ENCODE measurements at regions not wholly inside any gene's neighbourhood (a gene's known extent, or its start where the extent isn't known, plus 50 kb on each side); places are given as distances from the start of the nearest gene placed in this dataset.

DNA sequence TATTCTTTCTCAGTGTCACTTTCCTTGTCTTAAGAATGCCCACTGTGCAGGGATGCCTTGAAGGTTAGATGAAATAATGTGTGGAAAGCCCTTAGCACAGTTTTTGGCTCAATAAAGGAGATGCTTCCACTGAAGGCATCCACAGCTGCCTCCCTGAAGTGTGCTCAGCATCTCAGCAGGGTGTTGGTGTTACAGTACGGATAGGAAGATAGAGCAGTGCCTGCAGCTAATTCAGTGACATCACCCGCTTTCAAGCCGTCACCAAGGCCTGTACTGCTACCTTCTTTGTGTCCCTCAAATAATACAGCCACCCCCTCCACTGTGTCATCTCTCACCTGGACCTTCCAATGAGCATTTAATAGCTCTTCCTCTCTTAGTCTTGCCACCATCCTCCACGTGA lies 59.0 kb downstream of the NDUFS5 start:
- WGBS, 3 donors = 69 to 70% (median 69%) methylated on average over 4 of the region's 4 CpGs

DNA sequence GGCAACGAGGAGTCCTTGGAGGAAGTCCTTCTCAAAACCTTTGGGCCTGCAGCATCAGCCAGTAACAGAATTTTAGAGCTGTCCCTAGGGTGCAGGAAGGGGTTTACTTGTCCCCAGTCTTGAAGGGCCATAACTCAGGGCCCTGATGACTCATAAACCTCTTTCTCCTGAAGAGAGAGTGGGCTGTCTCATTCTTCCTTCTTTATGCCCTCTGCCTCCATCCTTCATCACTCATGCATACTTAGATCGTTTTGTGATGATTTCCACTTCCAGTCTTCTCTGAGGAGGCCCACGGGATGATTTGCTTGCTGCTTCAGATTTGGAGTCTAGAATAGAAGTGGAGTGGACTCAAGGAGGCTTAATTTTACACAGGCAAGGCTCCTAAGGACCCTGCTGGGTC lies 60.2 kb downstream of the NDUFS5 start:
- 35 to 56% (median 35%) methylated on average over 3 of the region's 3 CpGs for WGBS, 3 donors
- H3K27ac ChIP-seq (ENCODE audit: low read depth, low read length) = no peak overlapping the region

More for the DNA sequence above, 59.0 kb downstream of the NDUFS5 start:
- no peak overlapping the region for H3K27ac ChIP-seq (ENCODE audit: low read depth, low read length)

DNA sequence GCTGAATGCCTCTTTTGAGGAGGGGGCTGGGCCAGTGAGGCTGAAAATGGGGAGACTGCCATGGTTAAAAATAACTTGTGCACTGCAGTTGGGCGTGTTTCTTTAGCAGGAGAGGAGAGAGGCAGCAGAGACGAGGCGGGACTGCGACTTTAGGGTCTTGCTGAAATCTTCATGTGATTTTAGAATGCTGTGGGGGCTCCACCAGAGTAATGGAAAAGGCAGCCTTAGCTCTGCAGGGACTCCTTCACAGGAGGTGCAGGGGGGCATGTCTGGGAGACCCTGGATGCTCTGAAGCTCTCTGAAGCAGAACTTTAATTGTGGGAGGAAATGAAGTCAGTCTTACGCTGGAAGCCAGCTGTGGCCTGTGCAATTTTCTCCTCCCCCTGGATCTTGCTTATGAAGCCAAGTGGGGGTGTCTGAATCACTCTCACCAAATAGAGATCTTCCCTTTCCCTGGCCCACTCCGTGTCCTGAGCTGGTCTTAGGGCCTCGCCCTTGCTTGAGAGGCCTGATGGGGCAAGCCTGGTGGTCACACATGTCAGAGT lies 60.8 kb downstream of the NDUFS5 start:
- 47 to 79% (median 52%) methylated on average over 7 of the region's 7 CpGs for WGBS, 3 donors
- H3K27ac ChIP-seq (ENCODE audit: low read depth, low read length) = no peak overlapping the region

DNA sequence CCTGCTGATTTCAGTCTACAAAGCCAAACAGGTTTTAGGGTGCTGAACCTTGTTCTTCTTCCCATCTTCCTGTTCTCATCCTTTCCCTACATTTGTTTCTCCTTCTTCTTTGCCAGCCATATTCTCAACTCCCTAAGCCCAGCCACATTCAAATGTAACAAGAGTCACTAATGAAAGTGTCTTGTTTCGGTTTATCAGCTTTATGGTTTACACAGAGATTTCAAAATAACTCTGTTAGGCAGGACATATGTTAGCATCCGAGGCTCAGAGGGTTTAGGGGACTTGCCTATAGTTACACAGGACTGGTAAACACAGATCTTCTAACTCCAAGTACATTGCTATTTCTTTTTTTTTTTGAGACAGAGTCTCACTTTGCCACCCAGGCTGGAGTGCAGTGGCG lies 61.3 kb downstream of the NDUFS5 start:
- no peak overlapping the region for H3K27ac ChIP-seq (ENCODE audit: low read depth, low read length)
- 77 to 81% (median 78%) methylated on average over 3 of the region's 3 CpGs for WGBS, 3 donors

DNA sequence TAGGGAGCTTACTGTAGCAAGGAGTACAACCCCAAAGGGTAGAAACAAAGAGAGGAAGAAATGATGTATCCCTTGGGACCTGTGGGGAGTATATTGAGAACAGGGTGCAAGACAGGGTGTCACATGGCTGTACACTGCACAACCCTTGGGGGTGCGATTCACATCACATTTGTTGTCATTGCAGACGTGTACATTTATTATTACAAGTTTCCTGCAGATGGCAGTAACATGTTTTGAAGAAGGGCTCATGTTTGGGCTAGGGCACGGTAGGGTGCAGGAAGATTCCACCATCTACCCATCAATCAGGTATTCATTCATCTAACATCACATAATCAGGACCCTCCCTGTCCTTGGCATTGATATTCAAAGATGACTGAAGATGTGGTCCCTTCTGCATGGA lies 62.5 kb downstream of the NDUFS5 start:
- no peak overlapping the region for H3K27ac ChIP-seq (ENCODE audit: low read depth, low read length)
- WGBS, 3 donors = 75 to 78% (median 76%) methylated on average over 3 of the region's 3 CpGs

DNA sequence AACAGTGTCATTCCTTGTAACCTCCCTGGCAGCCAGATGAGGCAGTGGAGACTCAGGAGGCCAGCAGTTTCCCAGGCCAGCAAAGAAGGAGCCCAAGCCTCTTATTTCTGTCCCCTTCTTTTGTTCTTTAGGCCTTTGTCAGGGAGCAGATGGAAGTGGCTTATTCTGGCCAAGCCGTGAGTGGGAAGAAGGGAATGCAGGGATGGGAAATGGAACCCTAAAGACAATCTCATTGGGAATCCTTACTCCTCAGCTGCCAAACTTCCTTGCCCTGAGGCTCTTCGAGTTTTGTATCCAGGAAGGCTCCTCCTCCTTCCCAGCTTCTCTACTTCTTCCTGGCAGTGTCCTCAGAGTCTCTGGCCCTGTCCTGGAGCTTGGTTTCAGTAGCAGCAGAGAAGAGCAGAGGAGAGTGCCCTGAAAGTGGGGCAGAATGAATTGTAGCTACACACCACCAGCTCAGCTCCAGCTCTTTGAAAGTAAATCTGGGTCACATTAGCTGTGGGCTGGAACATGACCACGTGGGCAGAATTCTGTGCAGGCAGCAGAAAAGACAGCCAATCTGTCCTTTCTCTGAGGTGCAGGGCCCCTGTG lies 63.9 kb downstream of the NDUFS5 start:
- 34 to 58% (median 57%) methylated on average over 3 of the region's 3 CpGs for WGBS, 3 donors
- H3K27ac ChIP-seq (ENCODE audit: low read depth, low read length) = peak overlapping the region; percentile 43

DNA sequence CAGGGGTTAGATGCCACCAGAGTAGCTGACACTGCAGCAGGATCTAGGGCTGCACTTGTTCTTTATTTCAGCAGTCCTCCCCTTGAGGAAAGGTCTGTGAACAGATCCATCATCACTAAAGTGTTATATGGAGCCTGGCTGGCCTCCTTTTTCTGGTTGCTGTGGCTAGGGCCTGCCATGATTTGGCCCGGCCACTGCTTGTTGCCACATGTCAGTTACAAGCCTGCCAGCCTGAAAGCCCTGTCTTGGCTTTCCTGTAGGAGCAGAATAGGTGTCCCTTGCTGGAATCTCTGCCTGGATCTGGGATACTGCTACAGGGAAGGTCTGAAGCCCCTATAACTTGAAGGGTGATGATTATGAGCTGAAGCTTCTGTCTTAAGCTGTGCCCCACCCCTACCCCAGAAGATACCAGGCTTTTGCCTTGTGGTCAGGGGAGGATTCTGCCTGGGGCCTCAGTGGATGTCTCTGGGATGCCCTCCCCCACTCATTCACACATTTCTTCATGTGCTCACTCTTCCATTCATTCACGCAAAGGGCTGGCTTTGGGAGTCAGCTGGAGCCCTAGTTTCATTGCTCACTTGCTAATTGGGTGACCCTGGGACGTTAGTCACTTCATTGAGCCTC lies 64.7 kb downstream of the NDUFS5 start:
- no peak overlapping the region for H3K27ac ChIP-seq (ENCODE audit: low read depth, low read length)
- 81 to 90% (median 87%) methylated on average over 3 of the region's 3 CpGs for WGBS, 3 donors

DNA sequence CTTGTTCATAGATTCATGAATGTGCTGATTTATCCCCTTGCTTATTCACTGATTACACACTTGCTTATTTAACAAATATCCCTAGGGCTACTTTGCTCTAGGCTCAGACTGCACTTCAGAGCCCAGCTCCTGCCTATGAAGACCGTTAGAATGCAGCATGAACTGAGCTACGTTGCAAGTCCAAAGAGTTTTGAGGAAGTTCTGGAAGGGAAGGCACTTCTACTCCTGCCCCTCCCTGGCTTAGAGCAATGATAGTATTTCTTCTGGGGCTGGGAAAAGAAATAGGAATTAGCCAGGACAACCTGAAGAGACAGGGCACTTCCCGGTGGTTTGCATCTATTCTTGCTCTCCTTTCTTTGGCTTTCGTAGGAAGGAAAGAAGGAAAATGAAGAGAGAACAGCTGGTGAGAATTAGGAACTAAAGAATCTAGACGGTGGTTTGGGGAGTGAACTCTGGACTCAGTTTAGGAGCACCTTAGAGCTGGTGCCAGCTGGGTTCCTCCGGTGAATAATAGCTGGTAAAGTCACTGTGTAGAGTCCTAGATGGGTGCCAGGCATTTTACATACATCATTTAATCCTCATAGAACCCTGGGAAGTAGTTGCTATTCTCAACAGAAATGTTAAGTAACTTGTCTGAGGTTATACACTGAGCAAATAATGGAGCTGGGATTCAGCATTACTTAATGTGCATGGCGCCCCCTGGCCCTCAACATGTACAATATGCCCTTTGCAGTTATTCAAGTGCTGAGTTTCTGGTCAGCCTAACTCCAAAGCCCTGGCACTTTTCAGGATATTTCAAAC lies 65.9 kb downstream of the NDUFS5 start:
- WGBS, 3 donors = 32 to 37% (median 32%) methylated on average over 7 of the region's 7 CpGs

DNA sequence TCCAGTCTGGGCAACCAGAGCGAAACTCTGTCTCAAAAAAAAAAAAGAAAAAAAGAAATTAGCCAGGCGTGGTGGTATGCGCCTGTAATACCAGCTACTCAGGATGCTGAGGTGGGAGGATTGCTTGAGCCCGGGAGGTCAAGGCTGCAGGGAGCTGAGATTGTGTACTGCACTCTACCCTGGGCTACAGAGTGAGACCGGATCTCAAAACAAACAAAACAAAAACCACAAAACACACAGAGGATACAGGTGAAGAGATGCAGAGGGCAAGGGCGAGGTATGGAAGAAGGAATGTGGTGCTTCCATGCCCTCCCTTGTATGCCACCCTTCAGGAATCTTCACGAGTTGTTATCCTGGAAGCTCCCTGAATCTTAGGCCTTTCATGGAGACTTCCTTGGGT lies 68.5 kb downstream of the NDUFS5 start:
- no peak overlapping the region for H3K27ac ChIP-seq (ENCODE audit: low read depth, low read length)
- WGBS, 3 donors = 84 to 92% (median 90%) methylated on average over 7 of the region's 7 CpGs

More for the DNA sequence above, 65.9 kb downstream of the NDUFS5 start:
- no peak overlapping the region for H3K27ac ChIP-seq (ENCODE audit: low read depth, low read length)

DNA sequence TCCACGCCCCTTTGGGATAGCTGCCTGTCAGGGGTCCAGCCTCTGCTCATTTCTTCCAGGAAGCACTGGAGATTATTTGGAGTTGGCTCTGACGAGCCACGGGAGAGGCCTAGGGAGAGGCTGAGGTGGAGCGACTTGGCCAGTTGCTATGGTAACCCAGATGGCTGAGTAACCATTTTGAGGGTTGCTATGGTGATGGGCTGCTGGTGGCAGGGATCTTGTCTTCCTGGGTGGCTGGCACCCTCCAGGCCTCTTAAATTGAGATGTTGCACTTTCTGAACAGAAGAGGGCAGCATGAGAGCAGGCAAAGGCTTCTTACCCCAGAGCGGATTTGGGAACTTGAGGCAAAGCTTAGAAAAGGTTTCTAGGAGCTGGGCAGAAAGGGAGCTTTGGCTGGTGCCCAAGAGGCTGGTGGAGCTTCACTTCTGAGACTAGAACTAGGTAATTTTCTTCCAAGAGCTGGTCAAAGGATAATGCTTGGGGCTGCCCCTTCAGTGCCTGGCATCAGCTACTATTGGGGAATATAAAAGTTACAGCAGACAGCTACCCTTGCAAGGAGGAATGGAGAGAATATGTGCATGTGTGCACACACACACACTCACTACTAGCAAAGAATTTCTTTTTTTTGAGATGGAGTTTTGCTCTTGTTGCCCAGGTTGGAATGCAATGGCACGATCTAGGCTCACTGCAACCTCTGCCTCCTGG lies 72.5 kb downstream of the NDUFS5 start:
- WGBS, 3 donors = 23 to 37% (median 30%) methylated on average over 6 of the region's 6 CpGs

DNA sequence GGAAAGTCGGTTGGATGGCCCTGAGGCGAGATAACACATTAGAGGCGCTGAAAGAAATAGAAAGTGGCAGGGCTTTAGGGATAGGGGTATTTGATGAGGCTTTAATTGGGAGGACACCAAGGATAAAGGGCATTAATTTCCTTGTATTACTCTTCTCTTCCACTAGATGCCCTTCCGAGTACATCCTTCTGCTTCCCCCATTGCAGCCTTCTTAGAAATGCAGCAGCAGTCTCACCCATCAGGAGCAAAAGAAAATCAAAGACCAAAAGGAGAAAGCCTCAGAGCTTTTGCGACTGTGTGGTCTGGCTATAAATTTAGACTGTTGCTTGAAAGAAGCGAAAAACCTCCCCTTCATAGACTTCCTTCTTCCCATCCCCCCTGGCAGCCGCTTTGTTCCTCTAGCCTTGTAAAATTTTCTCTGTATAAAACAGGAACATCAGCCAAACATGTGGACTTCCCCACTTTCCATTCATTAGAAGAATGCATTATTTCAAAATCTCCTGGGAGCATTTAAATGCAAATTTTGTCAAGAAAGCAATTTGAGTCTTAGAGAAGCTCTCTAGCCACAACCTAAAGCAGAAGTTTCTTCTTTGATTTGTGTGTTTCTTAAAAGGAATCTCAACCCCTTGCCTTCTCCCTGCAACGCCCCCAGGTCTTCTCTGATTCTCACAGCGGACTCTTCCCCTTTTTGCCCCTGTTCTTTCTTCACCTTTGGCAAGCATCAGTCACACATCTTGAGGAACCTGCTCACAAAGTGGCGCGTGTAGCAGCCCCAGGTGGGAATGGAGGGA lies 76.6 kb downstream of the NDUFS5 start:
- WGBS, 3 donors = 20 to 40% (median 26%) methylated on average over 11 of the region's 11 CpGs
- H3K27ac ChIP-seq (ENCODE audit: low read depth, low read length) = no peak overlapping the region

More for the DNA sequence above, 72.5 kb downstream of the NDUFS5 start:
- no peak overlapping the region for H3K27ac ChIP-seq (ENCODE audit: low read depth, low read length)

DNA sequence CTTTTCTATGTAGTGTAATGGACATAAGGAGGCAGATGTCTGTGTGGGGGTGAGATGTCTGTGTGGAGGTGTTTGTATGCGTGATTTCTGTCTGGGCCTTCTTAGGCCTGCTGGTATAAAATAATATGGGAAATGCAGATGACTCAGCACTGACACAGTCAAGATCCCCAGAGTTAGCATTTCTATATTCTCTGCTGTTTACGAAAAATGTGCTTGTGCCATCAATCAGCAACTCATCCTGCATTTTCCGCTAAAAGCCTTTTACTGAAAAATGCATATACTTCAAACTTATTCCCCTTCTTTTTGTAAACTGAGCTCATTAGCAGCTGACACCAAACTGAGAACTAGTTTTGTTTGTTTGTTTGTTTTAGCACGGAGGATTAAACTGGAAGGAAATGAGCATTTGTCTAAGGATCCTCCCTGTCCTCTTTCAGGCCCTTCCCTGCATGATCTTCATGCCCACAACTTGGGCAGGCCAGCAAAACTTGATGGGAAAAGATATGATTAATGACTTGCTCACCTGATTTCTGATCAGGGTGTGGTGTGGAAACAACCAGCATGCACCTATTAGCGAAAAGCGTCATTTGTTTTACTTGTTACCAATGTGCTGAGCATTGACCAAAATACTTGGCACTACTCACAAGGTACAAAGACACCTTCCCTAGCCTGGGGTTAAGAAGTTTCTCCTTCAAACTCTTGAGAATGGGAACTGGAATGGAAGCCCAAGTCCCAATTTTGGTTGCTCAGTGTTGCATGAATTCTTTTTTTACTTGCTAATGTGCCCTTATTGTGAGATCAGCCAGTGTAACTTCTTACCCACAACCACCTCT lies 77.4 kb downstream of the NDUFS5 start:
- 68 to 84% (median 70%) methylated on average over 6 of the region's 6 CpGs for WGBS, 3 donors
- no peak overlapping the region for H3K27ac ChIP-seq (ENCODE audit: low read depth, low read length)

DNA sequence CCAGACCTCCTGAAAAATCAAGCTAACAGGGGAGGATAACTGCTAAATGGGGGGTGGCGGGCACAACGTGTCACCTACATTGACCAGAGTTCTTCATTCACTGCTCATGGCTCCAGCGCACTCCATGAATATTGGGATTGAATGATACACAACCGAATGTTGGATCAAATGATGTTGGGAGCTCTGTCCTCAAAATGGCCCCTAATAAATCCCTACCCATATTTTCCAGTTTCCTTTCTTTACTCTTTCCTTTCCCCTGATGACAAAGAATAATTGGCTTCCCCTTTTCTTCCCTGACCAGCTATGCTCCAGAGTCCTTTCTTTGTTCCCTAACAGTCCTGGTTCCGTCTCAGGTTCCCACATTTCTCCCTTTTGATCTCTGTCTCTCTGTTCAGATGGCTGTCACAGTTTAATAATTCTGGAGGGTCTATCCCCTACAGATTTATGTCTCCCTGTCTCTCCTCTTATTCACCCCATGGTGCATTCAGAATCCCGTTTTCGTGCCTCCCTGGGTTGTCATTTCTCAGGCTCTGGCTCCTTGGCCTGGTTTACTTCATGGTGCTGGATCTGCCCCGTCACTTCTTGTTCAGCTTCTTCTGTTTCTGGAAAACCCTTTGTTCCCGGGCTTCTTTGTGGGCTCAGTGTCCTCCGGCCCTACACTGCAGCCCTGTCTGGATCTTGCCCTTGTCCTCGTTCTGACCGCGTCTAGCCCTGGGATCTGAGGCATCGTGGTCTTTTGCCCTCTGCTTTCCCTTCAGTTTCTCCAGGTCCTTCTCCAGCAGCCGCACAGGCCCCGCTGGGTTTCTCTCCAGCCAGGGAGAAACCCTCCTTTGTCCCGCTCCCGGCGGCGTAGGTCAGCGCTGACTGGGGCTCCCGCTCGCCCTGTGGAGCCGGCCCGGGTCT lies 78.3 kb downstream of the NDUFS5 start:
- WGBS, 3 donors = 35 to 45% (median 37%) methylated on average over 25 of the region's 25 CpGs
- H3K27ac ChIP-seq (ENCODE audit: low read depth, low read length) = peak overlapping the region; percentile 81

DNA sequence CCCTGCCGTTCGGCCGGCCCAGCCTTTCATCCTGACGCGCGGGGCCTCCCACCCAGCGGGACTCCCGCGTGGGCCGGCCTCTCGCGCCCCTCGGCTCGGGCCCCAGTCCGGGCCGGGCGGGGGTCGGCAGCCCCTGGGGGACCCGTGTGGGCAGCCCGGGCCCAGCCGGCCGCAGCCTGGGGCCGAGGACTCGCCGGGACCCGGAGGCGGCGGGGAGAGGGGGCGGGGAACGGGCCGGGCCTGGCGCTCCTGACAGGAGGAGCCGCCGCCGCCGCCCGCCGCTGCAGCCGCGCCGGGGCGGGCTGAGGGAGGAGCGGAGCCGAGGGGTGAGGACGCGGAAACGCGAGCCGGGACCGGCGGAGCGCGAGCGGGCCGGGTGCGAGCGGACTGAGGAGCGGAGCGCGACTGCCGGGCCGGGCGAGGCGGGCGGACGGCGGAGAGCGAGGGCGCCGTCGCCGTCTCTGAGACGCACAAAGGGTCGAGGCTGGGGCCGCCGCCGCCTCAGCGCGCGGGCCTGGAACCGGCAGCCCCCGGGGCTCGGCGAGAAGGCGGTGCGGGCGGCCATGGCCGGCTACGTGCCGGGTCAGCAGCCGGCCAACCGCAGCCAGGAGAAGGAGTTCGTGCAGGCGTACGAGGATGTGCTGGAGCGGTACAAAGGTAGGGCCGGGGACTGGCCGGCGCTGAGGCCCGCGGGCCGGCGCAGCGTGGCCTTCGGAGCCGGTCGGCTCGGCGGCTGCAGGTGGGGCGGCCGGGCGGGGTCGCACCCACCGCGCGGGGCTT lies 79.1 kb downstream of the NDUFS5 start:
- H3K27ac ChIP-seq (ENCODE audit: low read depth, low read length) = peak overlapping the region; percentile 81
- 0 to 1% (median 1%) methylated on average over 73 to 116 of the region's 116 CpGs for WGBS, 3 donors
